ENCODE measurements at regions not wholly inside any gene's neighbourhood (a gene's known extent, or its start where the extent isn't known, plus 50 kb on each side); places are given as distances from the start of the nearest gene placed in this dataset.

- peak; percentile 64; the same call in 1 of the 2 replicates for TF ChIP-seq ZNF782 (CRISPR knock-in tag; IDR thresholded peaks at IDR 0.05; ENCODE audit: borderline replicate concordance)
- no peak for TF ChIP-seq FUBP1 (CRISPR knock-in tag; IDR thresholded peaks at IDR 0.05; ENCODE audit: borderline replicate concordance)
- TF ChIP-seq ZNF101 (CRISPR knock-in tag; IDR thresholded peaks at IDR 0.05; ENCODE audit: borderline replicate concordance, low read depth), result no peak
- TF ChIP-seq TAF1 (CRISPR knock-in tag; IDR thresholded peaks at IDR 0.05), result no peak
- 0 out of 2 replicates have a peak, but pooled peaks have one; percentile 30 for TF ChIP-seq ZNF143 (CRISPR knock-in tag; IDR thresholded peaks at IDR 0.05)
- peak; percentile 64 for TF ChIP-seq ZNF770 (CRISPR knock-in tag; IDR thresholded peaks at IDR 0.05)
- no peak for TF ChIP-seq ZNF367 (CRISPR knock-in tag; IDR thresholded peaks at IDR 0.05; ENCODE audit: borderline replicate concordance)
- TF ChIP-seq ZNF281 (CRISPR knock-in tag; IDR thresholded peaks at IDR 0.05; ENCODE audit: borderline replicate concordance), result no peak
- TF ChIP-seq CSRNP2 (CRISPR knock-in tag; conservative IDR thresholded peaks at IDR 0.05; ENCODE audit: low read depth), result no peak
- TF ChIP-seq ZBTB3 (CRISPR knock-in tag; IDR thresholded peaks at IDR 0.05; ENCODE audit: borderline replicate concordance, low read depth), result no peak
- peak; percentile 35; the same call in 1 of the 2 replicates for TF ChIP-seq ZGPAT (CRISPR knock-in tag; IDR thresholded peaks at IDR 0.05)
- TF ChIP-seq SP5 (CRISPR knock-in tag; IDR thresholded peaks at IDR 0.05; ENCODE audit: borderline replicate concordance, low read depth), result peak; percentile 47; the same call in 1 of the 2 replicates
- TF ChIP-seq ZNF550 (CRISPR knock-in tag; IDR thresholded peaks at IDR 0.05; ENCODE audit: borderline replicate concordance), result no peak
These were observed 80.0 kb upstream of the GATA5 start (continued) for GRCh38 chr20:62555642-62556420.

All from HepG2 (cell line).